ENCODE measurements at regions not wholly inside any gene's neighbourhood (a gene's known extent, or its start where the extent isn't known, plus 50 kb on each side); places are given as distances from the start of the nearest gene placed in this dataset.

DNA sequence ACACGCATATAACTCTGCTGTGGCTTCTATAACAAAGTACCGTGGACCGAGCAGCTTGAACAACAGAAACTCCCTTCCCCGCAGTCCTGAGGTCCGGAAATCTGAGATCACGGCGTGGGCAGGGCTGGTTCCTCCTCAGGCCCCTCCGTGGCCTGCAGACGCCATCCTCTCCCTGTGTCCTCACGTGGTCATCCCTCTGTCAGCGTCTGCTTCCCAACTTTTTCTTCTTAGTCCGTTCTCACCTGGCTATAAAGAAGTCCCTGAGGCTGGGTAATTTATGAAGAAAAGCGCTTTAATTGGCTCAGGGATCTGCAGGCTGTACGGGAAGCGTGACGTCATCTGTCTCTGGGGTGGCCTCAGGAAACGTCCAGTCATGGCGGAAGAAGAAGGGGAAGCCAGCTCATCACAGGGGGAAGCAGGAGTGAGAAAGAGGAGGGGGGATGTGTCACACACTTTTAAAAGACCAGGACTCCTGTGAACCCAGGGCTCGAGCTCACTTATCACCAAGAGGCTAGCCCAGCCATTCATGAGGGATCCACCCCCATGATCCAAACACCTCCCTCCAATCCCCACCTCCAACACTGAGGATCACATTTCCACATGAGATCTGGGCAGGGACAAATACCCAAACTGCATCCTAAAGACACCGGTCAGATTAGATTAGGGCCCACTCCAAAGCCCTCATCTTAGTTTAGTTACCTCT lies 91.2 kb upstream of the INSIG1 start:
- TF ChIP-seq, protein P1, sequence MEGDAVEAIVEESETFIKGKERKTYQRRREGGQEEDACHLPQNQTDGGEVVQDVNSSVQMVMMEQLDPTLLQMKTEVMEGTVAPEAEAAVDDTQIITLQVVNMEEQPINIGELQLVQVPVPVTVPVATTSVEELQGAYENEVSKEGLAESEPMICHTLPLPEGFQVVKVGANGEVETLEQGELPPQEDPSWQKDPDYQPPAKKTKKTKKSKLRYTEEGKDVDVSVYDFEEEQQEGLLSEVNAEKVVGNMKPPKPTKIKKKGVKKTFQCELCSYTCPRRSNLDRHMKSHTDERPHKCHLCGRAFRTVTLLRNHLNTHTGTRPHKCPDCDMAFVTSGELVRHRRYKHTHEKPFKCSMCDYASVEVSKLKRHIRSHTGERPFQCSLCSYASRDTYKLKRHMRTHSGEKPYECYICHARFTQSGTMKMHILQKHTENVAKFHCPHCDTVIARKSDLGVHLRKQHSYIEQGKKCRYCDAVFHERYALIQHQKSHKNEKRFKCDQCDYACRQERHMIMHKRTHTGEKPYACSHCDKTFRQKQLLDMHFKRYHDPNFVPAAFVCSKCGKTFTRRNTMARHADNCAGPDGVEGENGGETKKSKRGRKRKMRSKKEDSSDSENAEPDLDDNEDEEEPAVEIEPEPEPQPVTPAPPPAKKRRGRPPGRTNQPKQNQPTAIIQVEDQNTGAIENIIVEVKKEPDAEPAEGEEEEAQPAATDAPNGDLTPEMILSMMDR (conservative IDR thresholded peaks at IDR 0.05) = no peak
- TF ChIP-seq ZFX (IDR thresholded peaks at IDR 0.05) = no peak
- no peak overlapping the region for H3K27ac ChIP-seq

GRCh38 chr7:155207326-155208002 lies 90.2 kb upstream of the INSIG1 start:
- TF ChIP-seq, protein P1 (conservative IDR thresholded peaks at IDR 0.05) = no peak
- no peak for TF ChIP-seq ZFX (IDR thresholded peaks at IDR 0.05)
- no peak overlapping the region for H3K27ac ChIP-seq

- no peak for TF ChIP-seq ZFX (IDR thresholded peaks at IDR 0.05)
- TF ChIP-seq, protein P1 (conservative IDR thresholded peaks at IDR 0.05) = no peak
- H3K27ac ChIP-seq = no peak overlapping the region
These were observed 88.8 kb upstream of the INSIG1 start for GRCh38 chr7:155208681-155209477.

DNA sequence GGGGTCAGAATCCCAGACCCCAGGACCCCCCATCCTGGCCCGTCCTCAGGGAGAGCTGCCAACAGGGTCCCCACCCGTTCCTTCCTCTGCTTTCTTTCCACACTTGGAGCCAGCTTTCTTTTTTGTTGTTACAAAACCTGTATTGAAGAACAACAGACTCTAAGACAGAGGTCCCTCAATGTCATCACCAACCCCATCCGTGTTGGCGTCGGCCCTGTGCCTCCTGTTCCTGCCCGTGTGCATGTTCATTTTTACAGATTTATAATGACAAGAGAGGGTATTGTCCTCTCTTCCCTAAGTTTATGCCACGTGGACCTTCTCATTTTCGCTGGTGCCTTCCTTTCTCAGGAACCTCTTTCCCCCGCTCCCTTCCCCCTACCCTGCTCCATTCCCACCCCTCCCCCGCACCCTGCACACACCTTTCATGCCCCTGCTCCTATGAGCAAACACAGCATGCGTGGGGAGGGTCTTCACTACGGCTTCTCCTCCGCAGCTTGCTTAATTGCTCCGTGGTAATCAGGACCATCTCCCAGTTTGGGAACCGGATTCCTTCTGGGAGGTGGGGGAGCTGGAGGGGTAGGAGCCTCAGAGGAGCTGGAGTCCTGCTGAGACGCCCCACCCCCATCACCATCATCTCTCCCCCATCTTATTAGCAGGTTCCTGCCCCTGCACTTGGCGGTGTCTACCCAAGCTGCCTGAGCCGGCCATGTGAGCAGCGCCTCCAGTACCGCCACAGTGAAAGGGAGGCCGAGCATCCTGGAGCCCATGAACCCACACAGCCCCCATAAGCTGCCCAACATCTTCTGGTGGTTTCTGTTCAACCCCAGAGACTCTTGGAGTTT lies 88.0 kb upstream of the INSIG1 start:
- TF ChIP-seq, protein P1 (conservative IDR thresholded peaks at IDR 0.05) = no peak
- no peak for TF ChIP-seq ZFX (IDR thresholded peaks at IDR 0.05)
- H3K27ac ChIP-seq = no peak overlapping the region

DNA sequence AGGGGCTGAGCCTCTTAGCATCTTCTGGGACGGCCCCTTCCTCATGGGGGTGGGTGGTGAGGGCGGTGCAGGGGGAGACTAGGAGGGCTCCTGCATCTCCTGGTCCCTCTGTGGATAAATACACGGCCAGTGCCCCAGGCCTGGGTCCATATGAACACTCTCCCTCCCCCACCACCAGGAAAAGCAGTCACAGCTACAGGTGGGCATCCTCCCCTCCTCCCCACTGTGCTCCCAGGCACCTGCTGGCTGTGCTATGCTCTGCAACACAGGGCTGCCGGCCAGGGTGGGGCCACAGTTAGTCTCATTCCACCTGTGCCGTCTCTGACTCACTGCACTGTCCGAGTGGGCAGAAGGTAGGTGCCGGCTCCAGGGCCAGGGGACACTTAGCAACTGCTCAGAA lies 87.3 kb upstream of the INSIG1 start:
- TF ChIP-seq, protein P1 (conservative IDR thresholded peaks at IDR 0.05) = no peak
- TF ChIP-seq ZFX (IDR thresholded peaks at IDR 0.05) = no peak

DNA sequence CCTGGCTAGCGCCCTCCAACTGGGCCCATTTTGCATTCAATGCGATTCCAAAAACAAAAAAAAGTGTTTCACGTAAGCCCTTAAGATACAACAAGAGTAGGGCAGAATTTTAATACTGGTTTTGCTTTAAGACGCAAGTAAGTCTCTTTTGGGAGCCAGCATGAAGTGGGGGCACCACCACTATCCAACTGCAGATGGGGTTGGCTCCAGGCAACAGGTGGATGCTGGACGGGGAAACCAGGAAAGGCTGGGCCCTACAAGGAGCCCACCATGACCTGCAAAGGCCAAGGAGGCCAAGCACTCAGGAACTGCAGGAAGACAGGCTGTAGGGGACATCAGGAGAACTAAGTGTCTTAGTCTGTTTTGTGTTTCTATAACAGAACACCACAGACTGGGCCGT lies 86.5 kb upstream of the INSIG1 start:
- no peak overlapping the region for H3K27ac ChIP-seq
- TF ChIP-seq, protein P1 (conservative IDR thresholded peaks at IDR 0.05) = no peak
- TF ChIP-seq ZFX (IDR thresholded peaks at IDR 0.05) = no peak

More for the DNA sequence above, 87.3 kb upstream of the INSIG1 start:
- H3K27ac ChIP-seq = no peak overlapping the region
